Transverse colon (tissue), 4 donors: ENCODE measurements at regions not wholly inside any gene's neighbourhood (a gene's known extent, or its start where the extent isn't known, plus 50 kb on each side); places are given as distances from the start of the nearest gene placed in this dataset.

Experiments
- DNase-seq: peaks from one replicate; pipeline ENCODE4 v3.0.0-alpha.2; 2019
- H3K27ac ChIP-seq, 4 donors: fragments of 200-600 bp; sonication (generic); 2 replicates each; pipeline ENCODE4 v1.5.1; 2016 to 2018; ENCODE audit warnings: inconsistent platforms in 4 of 4
- H3K27me3 ChIP-seq: fragments of 200-600 bp; sonication (generic); 2 replicates; pipeline ENCODE4 v1.5.1; 2017; ENCODE audit warnings: inconsistent platforms
- H3K36me3 ChIP-seq, 4 donors: fragments of 200-600 bp; sonication (generic); 2 replicates each; pipeline ENCODE4 v1.5.1; 2017 to 2019; ENCODE audit warnings: inconsistent platforms in 4 of 4
- H3K4me1 ChIP-seq, 4 donors: fragments of 200-600 bp; sonication (generic); 2 replicates each; pipeline ENCODE4 v1.5.1; 2017 to 2020; ENCODE audit warnings: inconsistent platforms in 4 of 4
- H3K4me3 ChIP-seq, 4 donors: fragments of 200-600 bp; sonication (generic); 1 replicate in 1 of 4; 2 replicates in 3 of 4; pipeline versions ENCODE4 v1.5.1 to v1.6.1; 2017 to 2019; ENCODE audit warnings: inconsistent platforms in 4 of 4
- H3K9me3 ChIP-seq, 2 donors: fragments of 200-600 bp; sonication (generic); 2 replicates each; pipeline ENCODE4 v1.5.1; 2017 to 2019; ENCODE audit warnings: inconsistent platforms in 2 of 2
- CTCF ChIP-seq, 5 experiments: fragments of 200-600 bp in 3 of 5; fragments of 450-650 bp in 2 of 5; sonication (generic) in 3 of 5; IDR thresholded peaks; 1 replicate in 2 of 5; 2 replicates in 3 of 5; pipeline ENCODE4 v1.5.1; 2016 to 2017; ENCODE audit warnings: antibody characterized with exemption in 5 of 5, inconsistent platforms in 3 of 5, mild to moderate bottlenecking in 2 of 5, moderate library complexity in 1 of 5
- EP300 ChIP-seq: sonication (generic); formaldehyde crosslinking; IDR thresholded peaks from one replicate; pipeline ENCODE4 v1.6.1; 2017; ENCODE audit warnings: antibody characterized with exemption, low read depth
- POLR2A ChIP-seq: fragments of 450-650 bp; IDR thresholded peaks from one replicate; pipeline ENCODE4 v1.6.1; 2016; ENCODE audit warnings: antibody characterized with exemption, mild to moderate bottlenecking, moderate library complexity
- POLR2AphosphoS5 ChIP-seq, 3 donors: sonication (generic); formaldehyde crosslinking; IDR thresholded peaks; one replicate each; pipeline ENCODE4 v1.6.1; 2016; ENCODE audit warnings: antibody characterized with exemption in 3 of 3
- WGBS, 2 donors: methylation state at CpG; one replicate each; pipeline ENCODE4 v1.1.5; 2018; ENCODE audit warnings: low coverage in 1 of 2; 5-methylcytosine and 5-hydroxymethylcytosine counted together
- in situ Hi-C, 4 donors: fragments of 200-750 bp; cut with MboI; loops; one replicate each; pipeline versions ENCODE4 v1.15.0 to v1.15.1; 2017; ENCODE audit warnings: low sequenced_read_pairs in 3 of 4, low pct_ligation_motif_present in 1 of 4, low pct_unique_long_range_greater_than_20kb in 1 of 4
- intact Hi-C: fragments of 100-400 bp; cut with DNase I; formaldehyde crosslinking; loops from one replicate; pipeline ENCODE4 v1.15.1; 2023; ENCODE audit warnings: low total_unique reads

- Histone ChIP-seq H3K27me3 (no peaks in the 10 kb centered on the region), H3K4me3 (no peak overlapping the region), H3K4me1 (no peaks in the 10 kb centered on the region), H3K27ac (no peak overlapping the region), H3K9me3 (no peaks in the 10 kb centered on the region), H3K36me3 (no peaks in the 10 kb centered on the region)
- intact Hi-C loops (no loop called here), in situ Hi-C loops (no loop called here)
- 75 to 100% methylated on average over 1 to 4 of the region's 4 CpGs for WGBS, 2 donors
- TF ChIP-seq CTCF (IDR thresholded peaks at IDR 0.05): no peak
- no peak for DNase-seq
Observed at GRCh38 chr9:87216036-87216435, 268.7 kb upstream of the GAS1 start.

- no peak for TF ChIP-seq EP300
- no peak for TF ChIP-seq POLR2A
- TF ChIP-seq CTCF (IDR thresholded peaks at IDR 0.05): no peak
- no peak for TF ChIP-seq POLR2AphosphoS5 (IDR thresholded peaks at IDR 0.05)
- no peak for DNase-seq
- no peak overlapping the region for H3K27ac ChIP-seq
- H3K4me3 ChIP-seq: no peak overlapping the region
- WGBS, 2 donors: 58 to 86% methylated on average over 1 to 5 of the region's 5 CpGs
- H3K9me3 ChIP-seq: no peaks in the 10 kb centered on the region
- H3K4me1 ChIP-seq: no peaks in the 10 kb centered on the region
- H3K27me3 ChIP-seq: no peaks in the 10 kb centered on the region
- intact Hi-C loops (no loop called here), in situ Hi-C loops (no loop called here)
- H3K36me3 ChIP-seq: no peaks in the 10 kb centered on the region
Observed at GRCh38 chr9:87216897-87217455, 269.7 kb upstream of the GAS1 start.

DNA sequence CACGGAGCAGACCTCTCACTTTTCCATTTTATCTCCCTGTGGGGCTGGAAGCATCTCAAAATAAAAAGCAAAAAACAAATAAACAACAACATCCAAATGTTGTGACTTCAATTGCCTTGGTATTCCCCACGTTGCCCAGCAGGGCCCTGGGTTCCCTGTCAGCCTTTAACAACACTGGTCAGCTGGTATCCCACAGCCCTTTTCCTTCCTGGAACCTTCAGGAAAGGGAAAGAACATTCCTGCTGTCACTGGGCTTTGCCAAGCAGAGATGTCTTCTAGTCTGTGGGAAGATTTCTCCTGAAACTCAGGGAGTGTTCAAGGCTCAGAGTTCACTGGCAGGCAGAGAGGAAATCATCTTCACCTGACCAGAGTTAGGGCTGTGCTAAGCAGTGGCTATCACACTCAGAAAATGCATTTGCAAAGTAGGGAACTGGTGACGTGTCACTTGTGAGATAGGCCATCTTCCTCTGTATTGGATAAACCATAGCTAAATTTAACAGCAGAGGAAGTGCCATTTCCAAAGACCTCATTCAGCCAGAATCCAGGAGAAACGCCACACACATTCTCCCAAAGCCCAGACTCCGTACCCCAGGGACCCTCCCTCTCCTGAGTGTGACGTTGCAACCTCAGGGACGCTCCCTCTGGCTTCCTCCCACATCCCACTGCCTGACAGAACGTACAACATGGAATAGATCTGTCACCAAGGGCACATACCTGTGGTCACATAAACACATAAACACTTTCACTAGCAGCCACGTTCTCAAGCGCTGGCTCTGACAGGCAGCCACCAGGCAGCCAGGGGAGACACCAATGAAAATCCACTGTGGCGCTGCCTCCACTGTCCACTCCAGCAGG lies 274.0 kb upstream of the DAPK1 start:
- Histone ChIP-seq H3K4me3 (no peak overlapping the region), H3K9me3 (no peaks in the 10 kb centered on the region), H3K27me3 (no peaks in the 10 kb centered on the region), H3K36me3 (no peaks in the 10 kb centered on the region), H3K4me1 (no peaks in the 10 kb centered on the region), H3K27ac (no peak overlapping the region)
- TF ChIP-seq EP300: no peak
- no peak for TF ChIP-seq CTCF (IDR thresholded peaks at IDR 0.05)
- no peak for TF ChIP-seq POLR2AphosphoS5 (IDR thresholded peaks at IDR 0.05)
- TF ChIP-seq POLR2A: no peak
- intact Hi-C loops: no loop called here
- in situ Hi-C loops: no loop called here
- DNase-seq: no peak
- 49 to 67% methylated on average over 3 to 11 of the region's 11 CpGs for WGBS, 2 donors

- WGBS, 2 donors: 51 to 57% methylated on average over 1 of the region's 1 CpG
- in situ Hi-C loops (no loop called here), intact Hi-C loops (no loop called here)
- Histone ChIP-seq H3K4me3 (no peak overlapping the region), H3K4me1 (no peaks in the 10 kb centered on the region), H3K27me3 (no peaks in the 10 kb centered on the region), H3K36me3 (no peaks in the 10 kb centered on the region), H3K9me3 (no peaks in the 10 kb centered on the region), H3K27ac (no peak overlapping the region)
- DNase-seq: no peak
- TF ChIP-seq CTCF (IDR thresholded peaks at IDR 0.05): no peak
- TF ChIP-seq EP300: no peak
- no peak for TF ChIP-seq POLR2A
- TF ChIP-seq POLR2AphosphoS5 (IDR thresholded peaks at IDR 0.05): no peak
Observed at GRCh38 chr9:87226896-87227295, 270.8 kb upstream of the DAPK1 start.
